Activated CD4-positive, alpha-beta T cell treated with anti-CD3 and anti-CD28 coated beads, Interleukin-2, amount 50 U/mL, for 16 hours (primary cell): ENCODE measurements at regions not wholly inside any gene's neighbourhood (a gene's known extent, or its start where the extent isn't known, plus 50 kb on each side); places are given as distances from the start of the nearest gene placed in this dataset.

ENCODE experiments used
- DNase-seq: peaks from one replicate; pipeline ENCODE4 v3.0.0-alpha.2; 2020

DNA sequence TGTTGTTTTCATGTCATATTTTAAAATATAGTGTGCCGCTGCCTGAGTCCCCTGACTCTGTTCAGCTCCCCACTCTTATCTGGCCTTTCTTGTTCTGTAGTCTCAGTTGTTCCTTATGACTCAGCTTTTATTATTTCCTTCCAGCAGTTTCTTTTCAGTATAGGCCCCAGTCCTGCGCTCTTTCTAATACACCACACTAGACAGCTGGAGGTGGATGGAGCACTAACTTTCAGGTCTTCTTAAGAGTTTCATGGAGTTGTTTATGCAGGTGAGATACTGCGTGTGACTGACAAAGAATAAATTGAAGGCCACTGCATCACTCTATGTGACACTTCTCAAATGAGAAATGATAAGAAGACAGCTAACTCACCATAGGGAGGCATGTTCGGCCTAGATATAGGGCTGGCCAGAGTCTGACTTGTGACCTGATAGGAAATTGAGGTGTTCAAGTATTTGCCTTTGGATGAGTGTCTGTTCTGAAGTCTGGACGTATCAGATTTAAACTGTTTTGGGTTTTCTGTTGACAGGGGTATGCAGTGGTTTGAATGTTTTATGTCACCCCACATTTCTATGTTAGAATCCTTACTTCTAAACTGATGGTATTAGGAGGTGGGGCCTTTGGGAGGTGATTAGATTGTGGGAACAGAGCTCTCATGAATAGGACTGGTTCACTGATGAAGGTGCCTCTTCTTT lies 60.8 kb upstream of the CLMN start:
- DNase-seq, result no peak

DNA sequence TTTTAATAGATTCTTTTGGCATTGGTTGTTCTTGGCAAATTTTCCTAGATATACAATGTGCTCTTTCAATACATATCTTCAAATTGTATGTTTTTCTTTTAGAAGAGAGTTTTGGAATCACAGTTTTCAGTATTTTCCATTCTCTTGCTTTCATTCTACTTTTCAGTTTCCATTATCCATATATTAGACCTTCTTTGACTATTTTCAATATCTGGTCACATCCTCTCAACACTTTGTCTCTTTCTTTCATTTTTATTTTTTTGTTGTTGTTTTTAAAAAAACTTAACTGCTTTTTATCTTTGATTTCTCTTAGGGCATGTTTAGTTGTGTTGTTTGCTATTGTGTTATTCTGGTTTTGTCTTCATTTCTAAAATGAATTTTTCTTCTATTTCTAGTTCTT lies 59.9 kb upstream of the CLMN start:
- no peak for DNase-seq

DNA sequence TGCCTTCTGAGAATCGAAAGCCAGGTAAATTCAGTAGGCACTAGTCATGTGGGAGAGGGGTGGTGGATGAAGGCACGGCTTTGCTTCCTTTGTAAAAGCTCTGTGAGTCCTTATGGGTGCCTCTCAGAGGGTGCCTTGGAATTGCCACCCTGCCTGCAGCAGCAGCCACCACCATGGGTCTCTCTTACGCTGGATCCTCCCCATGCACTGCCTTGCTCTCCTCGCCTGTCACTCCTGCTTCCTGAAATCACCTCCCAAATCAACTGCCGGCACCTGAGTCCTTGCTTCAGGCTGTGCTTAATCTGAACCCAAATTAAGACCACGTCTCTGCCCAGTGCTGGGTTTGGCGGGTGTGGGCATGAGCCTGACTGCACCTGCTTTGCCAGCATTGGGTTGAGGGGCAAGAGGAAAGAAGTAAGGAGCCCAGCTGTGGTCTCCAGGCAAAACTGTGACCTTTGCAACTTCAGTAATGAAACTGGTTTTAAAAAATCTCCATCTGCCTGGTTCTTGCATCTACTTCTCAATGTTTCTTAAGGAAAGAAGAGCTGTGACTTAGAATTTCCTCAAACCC lies 55.9 kb upstream of the CLMN start:
- DNase-seq, result no peak

DNA sequence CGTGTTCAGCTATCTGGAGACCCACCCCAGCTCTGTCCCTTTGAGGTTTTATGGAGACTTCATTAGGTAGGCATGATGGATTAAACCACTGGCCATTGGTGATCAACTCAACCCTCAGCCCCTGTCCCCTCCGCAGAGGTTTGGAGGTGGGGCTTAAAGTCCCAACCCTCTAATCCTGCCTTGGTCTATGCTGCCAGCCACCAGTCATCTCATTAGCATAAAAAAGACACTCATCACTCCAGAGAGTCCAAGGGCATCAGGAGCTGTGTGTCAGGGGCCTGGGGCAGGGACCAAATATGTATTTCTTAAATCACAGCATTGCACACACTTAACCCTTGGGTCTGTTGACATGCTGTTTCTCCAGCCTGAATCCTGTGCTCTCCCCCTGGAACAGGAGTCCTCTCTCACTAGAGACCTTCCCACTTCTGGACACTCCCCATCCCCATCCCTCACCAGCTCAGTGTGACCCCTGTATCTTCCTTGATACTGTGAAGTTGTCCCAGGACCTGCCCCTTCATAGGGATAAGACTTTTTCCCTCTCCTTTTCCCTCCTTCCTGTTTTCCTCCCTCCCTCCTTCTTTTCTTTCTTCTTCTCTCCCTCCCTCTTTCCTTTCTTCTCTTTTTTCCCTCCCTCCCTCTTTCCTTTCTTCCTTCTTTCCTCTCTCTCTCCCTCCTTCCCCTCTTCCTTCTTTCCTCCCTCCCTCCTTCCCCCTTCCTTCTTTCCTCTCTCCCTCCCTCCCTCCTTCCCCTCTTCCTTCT lies 54.7 kb upstream of the CLMN start:
- DNase-seq, result no peak

DNA sequence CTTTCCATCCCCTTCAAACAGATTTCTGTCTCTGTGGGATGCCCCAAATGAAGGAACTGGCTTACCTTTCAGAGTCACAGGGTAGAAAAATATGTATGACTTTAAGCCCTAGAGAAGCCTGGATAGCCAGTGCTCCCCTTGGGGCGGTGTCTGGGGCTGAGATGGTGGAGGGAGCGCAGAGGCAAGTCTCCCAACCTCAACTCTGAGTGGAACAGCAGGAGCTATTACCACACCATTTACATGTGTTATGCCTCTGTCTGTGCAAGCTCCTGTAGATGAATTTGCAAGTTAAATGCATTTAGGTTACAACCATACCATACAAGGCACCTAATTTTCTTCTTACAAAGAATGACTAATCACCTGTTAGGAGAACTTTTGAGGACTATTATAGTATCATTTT lies 50.4 kb upstream of the CLMN start:
- no peak for DNase-seq
